Jurkat, Clone E6-1 (cell line): ENCODE measurements at regions not wholly inside any gene's neighbourhood (a gene's known extent, or its start where the extent isn't known, plus 50 kb on each side); places are given as distances from the start of the nearest gene placed in this dataset.
"Not testable (repeated sequence)": the region's sequence is repeated elsewhere in the genome, so short reads cannot be mapped to it uniquely, and the experiment has no call there.

ENCODE experiments used
- DNase-seq: peaks from one replicate; pipeline ENCODE4 v3.0.0-alpha.2; 2011; ENCODE audit warnings: low read depth, low spot score
- H3K4me3 ChIP-seq: 2 replicates; pipeline ENCODE4 v1.5.1; 2011; ENCODE audit warnings: mild to moderate bottlenecking, low read length, control low read depth, moderate library complexity

GRCh38 chr10:125605167-125605566, 77.8 kb downstream of the TEX36 start:
- no peak overlapping the region for H3K4me3 ChIP-seq
- DNase-seq = no peak

GRCh38 chr10:125602825-125603224, 80.1 kb downstream of the TEX36 start:
- no peak overlapping the region for H3K4me3 ChIP-seq
- DNase-seq = no peak

GRCh38 chr10:125599194-125599593, 83.8 kb downstream of the TEX36 start:
- H3K4me3 ChIP-seq = no peak overlapping the region
- no peak for DNase-seq

- DNase-seq = no peak
- H3K4me3 ChIP-seq = no peak overlapping the region
Observed at GRCh38 chr10:125595911-125596310, 87.1 kb downstream of the TEX36 start.

- no peak for DNase-seq
- no peak overlapping the region for H3K4me3 ChIP-seq
Observed at GRCh38 chr10:125593644-125594043, 89.3 kb downstream of the TEX36 start.

GRCh38 chr10:125592897-125593296, 90.1 kb downstream of the TEX36 start:
- no peak for DNase-seq
- H3K4me3 ChIP-seq = no peak overlapping the region

- no peak overlapping the region for H3K4me3 ChIP-seq
- DNase-seq = no peak
Observed at GRCh38 chr10:125591886-125592285, 91.1 kb downstream of the TEX36 start.

GRCh38 chr10:125588738-125589137, 94.2 kb downstream of the TEX36 start:
- DNase-seq, H3K4me3 ChIP-seq: not testable (repeated sequence)

GRCh38 chr10:125584954-125585353, 98.0 kb downstream of the TEX36 start:
- no peak for DNase-seq
- H3K4me3 ChIP-seq = no peak overlapping the region

GRCh38 chr10:125578658-125579315, 104.2 kb downstream of the TEX36 start:
- no peak overlapping the region for H3K4me3 ChIP-seq
- no peak for DNase-seq

- no peak for DNase-seq
- H3K4me3 ChIP-seq = no peak overlapping the region
Observed at GRCh38 chr10:125575843-125576242, 107.1 kb downstream of the TEX36 start.

- H3K4me3 ChIP-seq = no peak overlapping the region
- DNase-seq = no peak
Observed at GRCh38 chr10:125568156-125568555, 114.8 kb downstream of the TEX36 start.

GRCh38 chr10:125567529-125567928, 115.4 kb downstream of the TEX36 start:
- no peak overlapping the region for H3K4me3 ChIP-seq
- DNase-seq = no peak

- H3K4me3 ChIP-seq = no peak overlapping the region
- DNase-seq = no peak
Observed at GRCh38 chr10:125565046-125565445, 117.9 kb downstream of the TEX36 start.

GRCh38 chr10:125564570-125564969, 118.4 kb downstream of the TEX36 start:
- H3K4me3 ChIP-seq = no peak overlapping the region
- no peak for DNase-seq

- no peak overlapping the region for H3K4me3 ChIP-seq
- no peak for DNase-seq
Observed at GRCh38 chr10:125562737-125563136, 120.2 kb downstream of the TEX36 start.

GRCh38 chr10:125560947-125561346, 122.0 kb downstream of the TEX36 start:
- no peak for DNase-seq
- H3K4me3 ChIP-seq = no peak overlapping the region

GRCh38 chr10:125559210-125559609, 123.8 kb downstream of the TEX36 start:
- no peak overlapping the region for H3K4me3 ChIP-seq
- no peak for DNase-seq

- no peak overlapping the region for H3K4me3 ChIP-seq
- no peak for DNase-seq
Observed at GRCh38 chr10:125557801-125558505, 125.0 kb downstream of the TEX36 start.

GRCh38 chr10:125557311-125557710, 125.7 kb downstream of the TEX36 start:
- no peak overlapping the region for H3K4me3 ChIP-seq
- DNase-seq = no peak

- H3K4me3 ChIP-seq = no peak overlapping the region
- peak; percentile 14 for DNase-seq
Observed at GRCh38 chr10:125556882-125557281, 126.1 kb downstream of the TEX36 start.
